Breast epithelium (tissue), 3 donors: ENCODE measurements at regions not wholly inside any gene's neighbourhood (a gene's known extent, or its start where the extent isn't known, plus 50 kb on each side); places are given as distances from the start of the nearest gene placed in this dataset.

Experiments used
- CTCF ChIP-seq, 3 donors: fragments of 450-650 bp; IDR thresholded peaks; one replicate each; pipeline ENCODE4 v1.5.1; 2016 to 2017; ENCODE audit warnings: antibody characterized with exemption in 3 of 3, mild to moderate bottlenecking in 3 of 3, moderate library complexity in 3 of 3
- POLR2AphosphoS5 ChIP-seq, 3 donors: sonication (generic); formaldehyde crosslinking; IDR thresholded peaks; one replicate each; pipeline ENCODE4 v1.6.1; 2017; ENCODE audit warnings: antibody characterized with exemption in 3 of 3

GRCh38 chr7:84666651-84667050, 472.1 kb upstream of the SEMA3A start:
- TF ChIP-seq POLR2AphosphoS5 (IDR thresholded peaks at IDR 0.05), result no peak
- TF ChIP-seq CTCF (IDR thresholded peaks at IDR 0.05), result no peak
